Left ventricle myocardium inferior (tissue), 1 donor: ENCODE measurements at regions not wholly inside any gene's neighbourhood (a gene's known extent, or its start where the extent isn't known, plus 50 kb on each side); places are given as distances from the start of the nearest gene placed in this dataset.

Source experiments
- DNase-seq: peaks from one replicate; pipeline ENCODE4 v3.0.0-alpha.2; 2020
- H3K27ac ChIP-seq: fragments of 200-600 bp; replicated peaks from 2 replicates; pipeline ENCODE4 v1.8.0; 2021
- H3K27me3 ChIP-seq: fragments of 200-600 bp; 2 replicates; pipeline ENCODE4 v1.8.0; 2021; ENCODE audit warnings: low read depth
- H3K36me3 ChIP-seq: fragments of 200-600 bp; 2 replicates; pipeline ENCODE4 v1.8.0; 2021
- H3K4me1 ChIP-seq: fragments of 200-600 bp; 2 replicates; pipeline ENCODE4 v1.8.0; 2021
- H3K4me3 ChIP-seq: fragments of 200-600 bp; 2 replicates; pipeline ENCODE4 v1.8.0; 2021; ENCODE audit warnings: mild to moderate bottlenecking, moderate library complexity
- H3K9me3 ChIP-seq: fragments of 200-600 bp; replicated peaks from 2 replicates; pipeline ENCODE4 v1.8.0; 2021
- intact Hi-C: fragments of 100-400 bp; cut with micrococcal nuclease; formaldehyde crosslinking; loops from one replicate; pipeline ENCODE4 v1.11.0; 2022
- TF ChIP-seq, protein P1 (sequence below): fragments of 200-600 bp; IDR thresholded peaks from 2 replicates; pipeline ENCODE4 v1.8.0; 2021; ENCODE audit warnings: antibody characterized with exemption, mild to moderate bottlenecking, borderline replicate concordance
- donor health status: DM: no; HTN: yes; CAD: no; lungs with severe emphysema.

GRCh38 chr4:111632641-111633151 lies 512.6 kb upstream of the FAM241A start:
- H3K9me3 ChIP-seq: no peaks in the 10 kb centered on the region
- H3K27ac ChIP-seq: no peak overlapping the region
- TF ChIP-seq, protein P1, sequence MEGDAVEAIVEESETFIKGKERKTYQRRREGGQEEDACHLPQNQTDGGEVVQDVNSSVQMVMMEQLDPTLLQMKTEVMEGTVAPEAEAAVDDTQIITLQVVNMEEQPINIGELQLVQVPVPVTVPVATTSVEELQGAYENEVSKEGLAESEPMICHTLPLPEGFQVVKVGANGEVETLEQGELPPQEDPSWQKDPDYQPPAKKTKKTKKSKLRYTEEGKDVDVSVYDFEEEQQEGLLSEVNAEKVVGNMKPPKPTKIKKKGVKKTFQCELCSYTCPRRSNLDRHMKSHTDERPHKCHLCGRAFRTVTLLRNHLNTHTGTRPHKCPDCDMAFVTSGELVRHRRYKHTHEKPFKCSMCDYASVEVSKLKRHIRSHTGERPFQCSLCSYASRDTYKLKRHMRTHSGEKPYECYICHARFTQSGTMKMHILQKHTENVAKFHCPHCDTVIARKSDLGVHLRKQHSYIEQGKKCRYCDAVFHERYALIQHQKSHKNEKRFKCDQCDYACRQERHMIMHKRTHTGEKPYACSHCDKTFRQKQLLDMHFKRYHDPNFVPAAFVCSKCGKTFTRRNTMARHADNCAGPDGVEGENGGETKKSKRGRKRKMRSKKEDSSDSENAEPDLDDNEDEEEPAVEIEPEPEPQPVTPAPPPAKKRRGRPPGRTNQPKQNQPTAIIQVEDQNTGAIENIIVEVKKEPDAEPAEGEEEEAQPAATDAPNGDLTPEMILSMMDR: no peak
- intact Hi-C loops: no loop called here
- DNase-seq: no peak
- H3K4me1 ChIP-seq: no peaks in the 10 kb centered on the region
- H3K4me3 ChIP-seq: no peak overlapping the region
- peaks cover 25% of the 10 kb centered on the region for H3K27me3 ChIP-seq
- H3K36me3 ChIP-seq: no peaks in the 10 kb centered on the region

- Histone ChIP-seq H3K4me3 (no peak overlapping the region), H3K9me3 (no peaks in the 10 kb centered on the region), H3K27ac (no peak overlapping the region), H3K27me3 (peaks cover 21% of the 10 kb centered on the region), H3K36me3 (no peaks in the 10 kb centered on the region), H3K4me1 (no peaks in the 10 kb centered on the region)
- TF ChIP-seq, protein P1: no peak
- DNase-seq: no peak
- intact Hi-C loops: no loop called here
Measured at GRCh38 chr4:111633663-111634266, 511.5 kb upstream of the FAM241A start.

- H3K36me3 ChIP-seq: no peaks in the 10 kb centered on the region
- H3K4me1 ChIP-seq: no peaks in the 10 kb centered on the region
- intact Hi-C loops: no loop called here
- H3K4me3 ChIP-seq: no peak overlapping the region
- TF ChIP-seq, protein P1: no peak
- H3K27ac ChIP-seq: no peak overlapping the region
- DNase-seq: no peak
- no peaks in the 10 kb centered on the region for H3K9me3 ChIP-seq
- peaks cover 21% of the 10 kb centered on the region for H3K27me3 ChIP-seq
Measured at GRCh38 chr4:111635646-111636045, 509.6 kb upstream of the FAM241A start.

DNA sequence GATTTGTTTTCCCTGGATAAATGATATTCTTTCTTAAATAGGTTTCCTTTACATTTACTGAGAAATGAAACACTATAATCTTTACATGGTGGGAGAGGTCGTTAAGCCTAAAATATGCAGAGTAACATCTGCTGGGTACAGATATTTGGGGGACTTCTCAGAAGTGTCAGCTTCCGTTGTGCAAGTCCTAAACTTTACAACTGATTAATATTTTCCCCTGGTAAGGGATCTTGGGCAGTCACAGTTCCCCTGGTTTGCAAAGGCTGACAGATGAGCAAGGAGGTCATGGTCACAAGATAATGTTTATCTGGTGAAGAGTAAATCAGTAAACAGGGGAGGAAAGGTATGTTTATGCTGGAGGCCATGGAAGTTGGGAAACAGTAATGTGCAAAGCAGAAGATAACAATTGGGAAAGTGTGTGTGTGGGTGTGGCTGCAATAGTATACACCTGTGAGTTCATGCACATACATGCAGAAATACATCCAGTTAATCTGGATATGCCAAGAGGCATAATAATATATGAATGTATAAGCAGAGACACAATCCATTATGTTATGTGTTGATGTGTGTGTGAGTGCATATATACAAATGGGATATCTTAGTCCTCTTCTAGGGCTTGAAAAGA lies 508.2 kb upstream of the FAM241A start:
- no peaks in the 10 kb centered on the region for H3K4me1 ChIP-seq
- H3K27me3 ChIP-seq: peaks cover 16% of the 10 kb centered on the region
- TF ChIP-seq, protein P1: no peak
- intact Hi-C loops: no loop called here
- H3K9me3 ChIP-seq: no peaks in the 10 kb centered on the region
- H3K27ac ChIP-seq: no peak overlapping the region
- no peak for DNase-seq
- H3K4me3 ChIP-seq: no peak overlapping the region
- no peaks in the 10 kb centered on the region for H3K36me3 ChIP-seq

GRCh38 chr4:111639120-111639690 lies 506.0 kb upstream of the FAM241A start:
- Histone ChIP-seq H3K9me3 (no peaks in the 10 kb centered on the region), H3K27me3 (peaks cover 15% of the 10 kb centered on the region), H3K27ac (no peak overlapping the region), H3K4me1 (no peaks in the 10 kb centered on the region), H3K36me3 (no peaks in the 10 kb centered on the region), H3K4me3 (no peak overlapping the region)
- intact Hi-C loops: no loop called here
- TF ChIP-seq, protein P1: no peak
- DNase-seq: no peak
